ENCODE measurements at regions not wholly inside any gene's neighbourhood (a gene's known extent, or its start where the extent isn't known, plus 50 kb on each side); places are given as distances from the start of the nearest gene placed in this dataset.

- POLR2A ChIA-PET, result no interaction called here
- Histone ChIP-seq H3K27ac (ENCODE audit: low read length) (no peak overlapping the region; the same call in 1 of the 2 replicates), H3K4me1 (ENCODE audit: control insufficient read depth, insufficient read depth, low read length) (peaks cover 20% of the 10 kb centered on the region), H3K27me3 (ENCODE audit: control insufficient read depth, insufficient read depth, low read length) (no peaks in the 10 kb centered on the region), H3K36me3 (ENCODE audit: control insufficient read depth, insufficient read depth, low read length) (no peaks in the 10 kb centered on the region), H3K9me3 (ENCODE audit: control insufficient read depth, insufficient read depth, low read depth, low read length) (no peaks in the 10 kb centered on the region), H3K4me3 (ENCODE audit: low read depth in 2 of 2, low read length in 2 of 2) (peak overlapping the region in 1 of 2 experiments; percentile 74; a peak in 3 of 4 replicates)
- CTCF ChIA-PET, result no interaction called here
- in situ Hi-C loops (cut with HindIII; ENCODE audit: low pct_unique_long_range_greater_than_20kb, low sequenced_read_pairs), result no loop called here
- BruUV-seq (replicated peaks), result no TSS peak
- DNase-seq (ENCODE audit: low read depth, low spot score) (no peak), ATAC-seq (0 out of 2 replicates have a peak, but pooled peaks have one; percentile 1)
- intact Hi-C loops (cut with micrococcal nuclease; ENCODE audit: unreplicated experiment), result loop anchor here (2.0 to 5.0 kb wide), 2 partner anchors 114 to 221 kb away; no protein-coding TSS in a partner anchor
- TF ChIP-seq POLR2AphosphoS5 (IDR thresholded peaks at IDR 0.05; ENCODE audit: low read depth, low read length) (no peak), TCF7L2 (IDR thresholded peaks at IDR 0.05; ENCODE audit: low read depth, low read length) (no peak), SIN3A (IDR thresholded peaks at IDR 0.05; ENCODE audit: borderline replicate concordance, insufficient read depth, low read depth, low read length) (no peak), REST (IDR thresholded peaks at IDR 0.05; ENCODE audit: insufficient read depth in 1 of 2, low read depth in 2 of 2, low read length in 1 of 2) (no peak), CTCF (IDR thresholded peaks at IDR 0.05) (no peak; the same call in none of the 2 replicates)
These were observed 123.3 kb upstream of the SLC1A4 start for GRCh38 chr2:64865831-64866345.

GRCh38 chr2:64866797-64867196, 122.4 kb upstream of the SLC1A4 start:
- DNase-seq (ENCODE audit: low read depth, low spot score) (no peak), ATAC-seq (peak; percentile 61)
- BruUV-seq (replicated peaks), result no TSS peak
- in situ Hi-C loops (cut with HindIII; ENCODE audit: low pct_unique_long_range_greater_than_20kb, low sequenced_read_pairs), result no loop called here
- H3K36me3 ChIP-seq (ENCODE audit: control insufficient read depth, insufficient read depth, low read length), result no peaks in the 10 kb centered on the region
- CTCF ChIA-PET, result interaction anchor here (0.6 to 1.1 kb wide), 4 partner anchors 115 to 321 kb away, joined by 3 to 8 read pairs (median 6); no protein-coding TSS in a partner anchor
- H3K27ac ChIP-seq (ENCODE audit: low read length), result no peak overlapping the region
- no peak for TF ChIP-seq POLR2AphosphoS5 (IDR thresholded peaks at IDR 0.05; ENCODE audit: low read depth, low read length)
- no peak for TF ChIP-seq REST (IDR thresholded peaks at IDR 0.05; ENCODE audit: insufficient read depth in 1 of 2, low read depth in 2 of 2, low read length in 1 of 2)
- no peak for TF ChIP-seq TCF7L2 (IDR thresholded peaks at IDR 0.05; ENCODE audit: low read depth, low read length)
- no peak for TF ChIP-seq CTCF (IDR thresholded peaks at IDR 0.05)
- H3K4me3 ChIP-seq (ENCODE audit: low read depth in 2 of 2, low read length in 2 of 2), result no peak overlapping the region
- POLR2A ChIA-PET, result no interaction called here
- H3K9me3 ChIP-seq (ENCODE audit: control insufficient read depth, insufficient read depth, low read depth, low read length), result no peaks in the 10 kb centered on the region
- H3K27me3 ChIP-seq (ENCODE audit: control insufficient read depth, insufficient read depth, low read length), result no peaks in the 10 kb centered on the region
- intact Hi-C loops (cut with micrococcal nuclease; ENCODE audit: unreplicated experiment), result loop anchor here (2.0 to 5.0 kb wide), 2 partner anchors 114 to 222 kb away; no protein-coding TSS in a partner anchor
- peaks cover 14% of the 10 kb centered on the region for H3K4me1 ChIP-seq (ENCODE audit: control insufficient read depth, insufficient read depth, low read length)
